ENCODE measurements at regions not wholly inside any gene's neighbourhood (a gene's known extent, or its start where the extent isn't known, plus 50 kb on each side); places are given as distances from the start of the nearest gene placed in this dataset.
A peak's percentile ranks its signal among the peaks of the same experiment; 100 is the strongest.
"Not testable (repeated sequence)": the region's sequence is repeated elsewhere in the genome, so short reads cannot be mapped to it uniquely, and the experiment has no call there.

DNA sequence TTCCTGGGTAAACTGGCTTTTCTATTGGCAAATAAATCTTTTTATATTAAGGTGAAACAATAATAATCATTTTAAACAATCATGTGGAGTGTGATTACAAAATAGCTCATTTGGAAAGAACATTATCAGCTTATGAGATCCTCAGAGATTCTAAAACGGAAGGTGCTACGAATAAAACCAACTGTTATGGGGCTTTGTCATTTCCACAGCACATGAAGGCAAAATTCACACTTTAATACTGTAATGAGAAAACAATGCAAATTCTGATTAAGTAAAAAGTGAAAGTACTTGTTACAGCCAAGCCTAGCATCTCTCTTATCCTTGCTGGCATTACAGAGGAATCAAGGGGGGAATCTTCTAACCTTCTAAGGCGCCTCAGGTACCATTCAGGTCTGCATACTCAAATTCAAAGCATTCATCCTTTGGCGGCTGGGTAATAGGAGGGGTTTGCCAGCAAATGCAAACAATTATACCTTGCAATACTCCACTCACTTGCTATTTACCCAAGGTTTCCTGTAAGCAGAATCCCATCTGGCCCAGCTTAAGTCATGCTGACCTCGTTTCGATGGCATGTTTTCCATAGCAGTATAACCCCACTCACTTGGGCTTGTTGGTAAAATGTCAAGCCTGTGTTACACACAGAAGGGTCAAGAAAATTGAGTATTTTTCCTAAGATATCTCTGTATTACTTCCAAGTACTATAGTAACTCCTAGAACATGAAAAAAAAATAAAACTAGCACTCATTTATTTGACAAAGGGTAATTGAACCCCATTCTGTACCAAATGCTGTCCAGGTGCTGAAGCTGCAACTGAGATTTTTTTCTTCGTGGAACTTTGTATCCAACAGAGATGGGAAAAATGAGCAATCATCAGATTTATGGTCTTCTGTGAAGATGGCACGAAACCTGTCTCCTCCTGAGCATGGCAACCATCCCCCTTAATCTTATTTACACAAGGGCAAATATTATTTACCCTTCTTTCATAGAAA lies 183.7 kb upstream of the LMCD1 start:
- no peak for DNase-seq

DNA sequence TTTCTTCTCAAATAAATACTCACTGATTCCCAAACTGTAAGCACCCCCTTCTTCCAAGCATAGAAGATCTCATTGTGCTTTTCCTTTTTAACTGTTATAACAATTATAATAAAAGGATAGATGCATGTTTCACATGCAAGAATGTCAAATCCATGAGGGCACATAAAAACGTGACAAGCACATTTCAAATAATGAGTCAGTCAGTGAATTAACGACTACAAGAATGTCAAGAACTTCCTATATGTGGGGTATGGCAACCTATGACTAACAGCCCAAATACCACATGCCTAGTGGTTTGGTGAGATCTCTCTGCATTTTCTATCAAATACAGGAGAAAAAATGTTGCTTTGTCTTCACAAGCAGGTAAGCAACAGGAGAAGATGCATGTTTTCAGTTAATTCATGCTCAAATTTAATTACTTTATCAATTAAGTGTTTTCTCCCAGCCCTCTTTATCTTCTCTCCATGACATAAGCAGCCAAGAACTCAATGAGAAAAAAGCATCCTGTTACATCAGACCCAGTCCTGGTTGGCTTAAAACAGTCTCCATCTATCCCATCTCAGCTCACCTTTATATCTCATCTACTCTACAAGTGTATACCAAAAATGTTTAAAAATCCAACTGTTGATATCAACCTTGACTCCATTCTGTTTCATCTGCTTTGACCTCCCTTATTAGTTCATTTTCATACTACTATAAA lies 181.5 kb upstream of the LMCD1 start:
- peak in 1 of 5 donors; percentile 2 for DNase-seq

DNA sequence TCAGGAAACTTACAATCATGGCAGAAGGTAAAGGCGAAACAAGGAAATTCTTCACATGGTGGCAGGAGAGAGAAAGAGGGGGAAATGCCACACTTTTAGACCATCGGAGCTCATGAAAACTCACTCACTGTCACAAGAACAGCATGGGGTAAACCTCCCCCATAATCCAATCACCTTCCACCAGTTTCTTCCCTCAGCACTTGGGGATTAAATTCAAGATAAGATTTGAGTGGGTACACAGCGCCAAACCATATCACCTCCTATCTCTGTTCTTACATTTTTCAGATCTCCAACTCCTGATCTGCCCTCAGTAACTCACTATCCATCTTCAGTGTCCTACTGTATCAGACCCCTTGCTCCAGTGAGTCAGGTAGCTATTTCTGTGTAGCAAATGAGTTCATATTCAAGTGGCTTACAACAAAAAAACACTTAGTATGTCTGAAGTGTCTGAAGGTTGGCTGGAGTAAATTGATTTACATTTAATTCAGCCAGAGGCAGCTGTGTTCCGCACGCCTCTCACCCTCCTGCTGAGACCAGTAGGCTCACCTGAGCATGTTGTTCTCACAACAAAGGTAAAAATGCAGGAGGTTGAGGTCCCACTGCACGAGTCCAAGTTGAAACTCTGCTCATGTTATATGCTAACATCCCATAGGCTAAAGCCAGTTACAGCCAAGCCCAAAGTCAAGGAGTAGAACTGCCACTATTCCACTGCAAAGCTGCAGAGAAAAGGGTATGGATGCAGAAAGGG lies 180.7 kb upstream of the LMCD1 start:
- no peak for DNase-seq

DNA sequence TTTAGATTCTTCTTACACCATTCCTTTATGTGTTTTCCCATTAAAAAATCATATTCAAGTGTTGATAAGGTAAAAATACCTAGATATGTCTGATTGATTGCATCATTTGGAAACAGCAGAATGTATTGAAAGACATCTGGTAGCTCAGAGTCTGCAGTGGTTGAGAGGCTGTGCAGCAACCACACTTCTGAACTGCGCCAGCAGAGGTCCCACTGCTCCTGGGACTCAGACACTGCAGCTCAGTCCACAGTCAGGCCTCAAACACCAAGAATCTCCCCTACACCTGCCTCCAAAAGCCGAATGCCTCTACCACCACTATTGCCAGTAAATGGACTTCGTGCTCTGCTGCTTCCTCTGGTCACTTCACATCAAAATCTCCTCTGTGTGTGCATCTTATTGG lies 176.9 kb upstream of the LMCD1 start:
- peak; percentile 11 to 48 (median 30) for DNase-seq

DNA sequence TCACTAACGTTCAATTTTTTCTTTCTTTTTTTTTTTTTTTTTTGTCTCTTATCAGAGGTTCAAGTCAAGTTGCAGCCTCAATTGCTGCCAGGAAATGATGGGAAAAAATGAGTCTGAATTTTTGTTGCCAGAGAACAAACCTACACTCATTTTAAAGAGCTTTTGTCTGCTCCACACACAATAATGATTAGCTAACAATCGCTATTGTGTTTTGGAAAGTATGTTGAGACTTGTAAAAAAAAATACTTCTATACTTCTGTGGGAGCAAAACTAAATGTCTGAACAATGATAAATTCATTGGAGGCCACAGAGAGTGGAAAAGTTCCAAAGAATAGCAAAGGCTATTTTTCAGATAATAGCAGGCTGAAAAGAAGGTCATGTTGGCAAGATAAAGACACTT lies 176.3 kb upstream of the LMCD1 start:
- no peak for DNase-seq

DNA sequence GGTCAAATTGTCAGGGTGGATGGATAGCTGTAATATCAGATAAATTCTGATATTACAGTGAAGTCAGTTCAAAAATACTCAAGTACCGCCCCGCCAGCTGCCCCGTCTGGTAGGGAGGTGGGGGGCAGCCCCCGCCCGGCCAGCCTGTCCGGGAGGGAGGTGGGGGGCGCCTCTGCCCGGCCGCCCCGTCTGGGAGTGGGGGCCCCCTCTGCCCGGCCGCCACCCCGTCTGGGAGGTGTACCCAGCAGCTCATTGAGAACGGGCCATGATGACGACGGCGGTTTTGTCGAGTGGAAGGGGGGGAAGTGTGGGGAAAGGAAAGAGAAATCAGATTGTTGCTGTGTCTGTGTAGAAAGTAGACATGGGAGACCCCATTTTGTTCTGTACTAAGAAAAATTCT lies 175.8 kb upstream of the LMCD1 start:
- not testable (repeated sequence) for DNase-seq

DNA sequence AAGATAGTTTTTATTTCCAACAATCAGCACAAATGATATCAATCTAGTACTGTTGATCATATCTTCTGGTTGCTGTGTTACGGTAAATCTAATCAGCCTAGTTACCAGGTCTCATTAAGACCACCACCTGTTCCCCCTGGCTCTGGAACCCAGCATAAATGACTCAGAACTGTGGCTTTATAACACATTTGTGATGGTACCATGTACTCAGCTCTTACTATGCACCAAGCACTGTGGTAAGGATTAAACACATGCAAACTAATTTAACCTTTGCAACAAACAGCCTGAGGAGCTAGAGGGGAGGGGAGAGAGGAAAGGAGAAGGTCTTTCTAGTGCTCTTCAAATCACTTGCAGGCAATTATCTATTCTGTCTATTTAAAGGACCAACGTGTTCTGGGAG lies 173.9 kb upstream of the LMCD1 start:
- no peak for DNase-seq

DNA sequence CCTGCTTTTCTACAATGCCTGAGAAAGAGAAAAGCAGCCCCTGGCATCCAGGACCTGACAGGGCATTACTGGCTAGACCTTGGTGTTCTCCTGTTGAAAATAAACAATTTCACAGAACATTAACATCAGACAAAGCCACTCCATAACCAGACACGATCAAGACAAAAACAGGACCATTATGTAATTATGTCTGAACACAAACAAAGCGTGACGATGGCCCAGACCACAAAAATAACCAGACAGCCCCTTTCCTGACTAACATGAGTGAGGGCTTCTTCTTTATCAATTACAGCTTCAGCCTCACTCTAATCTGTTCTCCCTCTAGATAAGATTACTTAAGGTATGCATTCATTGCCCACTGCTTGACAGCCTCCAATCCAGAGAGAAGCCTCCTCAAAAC lies 172.7 kb upstream of the LMCD1 start:
- no peak for DNase-seq

DNA sequence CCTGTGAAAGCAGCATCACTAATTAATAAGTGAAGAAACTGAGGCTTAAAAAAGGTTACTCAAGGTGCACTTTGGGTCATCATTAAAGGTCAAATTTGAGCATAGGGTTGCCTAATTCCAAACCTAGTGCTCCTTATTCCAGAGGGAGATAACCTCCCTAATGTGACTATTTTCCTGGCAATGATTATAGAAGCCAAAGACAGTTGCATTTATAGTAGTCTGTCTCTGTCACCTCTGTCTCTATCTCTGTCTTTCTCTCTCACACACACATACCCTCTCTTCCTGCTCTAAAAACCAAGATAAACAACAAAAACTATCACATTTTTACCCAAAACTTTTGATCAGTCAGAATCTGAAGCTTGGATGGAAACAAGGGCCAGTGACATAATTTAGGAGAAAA lies 172.0 kb upstream of the LMCD1 start:
- DNase-seq = no peak

DNA sequence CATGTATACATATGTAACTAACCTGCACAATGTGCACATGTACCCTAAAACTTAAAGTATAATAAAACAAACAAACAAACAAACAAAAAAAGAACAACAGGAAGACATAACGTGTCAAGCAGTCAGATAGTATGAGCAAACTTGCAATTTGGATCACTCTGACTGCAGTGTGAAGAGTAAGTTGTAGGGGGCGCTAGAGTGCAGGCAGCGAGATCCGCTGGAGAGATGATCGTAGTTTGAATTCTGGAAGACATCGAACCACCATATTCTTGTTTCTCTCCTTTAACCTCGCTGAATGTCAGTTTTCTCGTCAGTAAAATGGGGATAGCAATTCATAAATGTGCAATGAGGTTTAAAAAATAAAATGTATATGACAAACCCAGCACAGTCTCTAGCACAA lies 165.2 kb upstream of the LMCD1 start:
- DNase-seq = no peak

DNA sequence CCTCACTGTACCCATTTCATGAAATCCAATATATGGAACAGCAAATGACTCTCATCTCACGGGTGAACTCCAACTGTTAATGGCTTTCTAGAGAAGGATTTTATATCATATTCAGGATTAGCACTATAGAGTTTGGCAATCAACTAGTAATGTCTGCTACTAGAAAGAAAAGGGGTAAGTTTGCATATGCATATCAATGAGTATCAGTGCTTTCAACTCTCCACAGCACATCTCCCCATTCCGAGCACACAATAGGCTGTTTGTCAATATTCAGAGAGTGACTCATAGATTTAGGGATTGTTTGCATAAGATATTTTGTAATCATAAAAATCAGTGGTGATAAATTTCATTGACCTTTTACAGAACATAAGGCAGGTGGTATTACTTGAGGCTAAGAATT lies 163.2 kb upstream of the LMCD1 start:
- DNase-seq = no peak

DNA sequence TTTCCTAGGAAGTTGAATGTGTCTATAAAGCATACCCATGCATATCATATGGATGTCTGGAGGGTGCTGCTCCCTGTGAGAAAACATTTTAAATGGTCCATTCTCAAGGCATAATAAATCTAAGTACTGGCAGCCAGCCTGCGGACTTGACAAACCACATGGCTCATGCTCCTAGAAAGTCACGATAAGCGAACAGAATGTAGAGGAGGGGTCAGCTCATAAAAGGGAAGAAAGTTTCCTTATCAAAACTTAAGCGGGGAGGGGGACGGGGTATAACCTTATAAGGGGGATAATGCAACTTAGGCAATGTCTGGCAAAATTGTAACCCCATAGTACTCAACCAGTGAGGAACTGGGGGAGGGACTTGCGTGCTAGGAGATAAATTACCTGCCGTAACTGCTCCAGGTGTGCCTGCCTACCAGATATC lies 159.8 kb upstream of the LMCD1 start:
- no peak for DNase-seq

DNA sequence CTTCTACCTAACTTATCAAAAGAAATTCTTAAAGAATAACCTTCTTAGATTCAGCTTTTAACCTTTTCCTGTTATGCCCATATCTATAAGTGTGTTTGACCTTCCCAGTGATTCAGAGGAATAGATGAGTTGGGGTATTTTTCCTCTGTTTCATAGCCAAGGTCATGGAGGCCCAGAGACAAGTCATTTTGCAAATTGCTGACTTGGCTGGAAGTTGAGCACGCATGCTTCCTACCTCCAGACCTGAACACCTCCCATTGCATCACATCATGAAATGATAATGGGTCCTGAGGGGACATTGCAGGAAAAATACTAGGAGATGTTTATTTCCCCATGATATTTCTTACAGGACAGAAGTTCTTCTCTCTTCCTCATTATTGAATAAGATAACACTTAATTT lies 158.6 kb upstream of the LMCD1 start:
- DNase-seq = no peak

DNA sequence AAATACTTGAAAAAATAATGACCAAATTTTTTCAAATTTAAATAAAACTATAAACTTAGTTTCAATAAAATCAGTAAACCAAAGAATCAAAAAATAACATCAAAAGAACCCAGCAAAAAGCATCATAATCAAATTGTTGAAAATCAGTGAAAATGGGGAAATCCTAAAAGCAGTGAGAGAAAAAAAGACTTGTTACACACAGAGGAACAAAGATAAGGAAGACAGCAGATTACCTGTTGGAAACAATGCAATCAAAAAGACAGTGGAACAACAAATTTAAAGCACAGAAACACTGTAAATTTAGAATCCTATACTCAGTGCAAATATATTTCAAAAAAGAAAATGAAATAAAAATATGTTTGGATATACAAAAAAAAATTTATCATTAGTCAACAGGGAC lies 156.2 kb upstream of the LMCD1 start:
- no peak for DNase-seq

DNA sequence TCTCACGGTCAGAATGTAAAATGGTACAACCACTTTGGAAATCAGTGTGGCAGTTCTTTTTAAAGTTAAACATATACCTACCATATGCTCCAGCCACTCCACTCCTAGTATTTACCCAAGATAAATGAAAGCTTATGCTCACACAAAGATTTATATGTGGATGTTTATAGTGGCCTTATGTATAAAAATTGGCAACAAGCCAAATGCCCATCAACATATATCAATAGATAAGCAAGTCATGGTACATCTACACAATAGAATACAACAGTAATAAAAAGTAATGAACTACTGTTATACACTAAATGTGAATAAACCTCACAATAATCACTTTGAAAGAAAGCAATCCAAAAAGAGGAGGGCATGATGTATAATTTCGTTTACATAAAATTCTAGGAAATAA lies 153.5 kb upstream of the LMCD1 start:
- no peak for DNase-seq

DNA sequence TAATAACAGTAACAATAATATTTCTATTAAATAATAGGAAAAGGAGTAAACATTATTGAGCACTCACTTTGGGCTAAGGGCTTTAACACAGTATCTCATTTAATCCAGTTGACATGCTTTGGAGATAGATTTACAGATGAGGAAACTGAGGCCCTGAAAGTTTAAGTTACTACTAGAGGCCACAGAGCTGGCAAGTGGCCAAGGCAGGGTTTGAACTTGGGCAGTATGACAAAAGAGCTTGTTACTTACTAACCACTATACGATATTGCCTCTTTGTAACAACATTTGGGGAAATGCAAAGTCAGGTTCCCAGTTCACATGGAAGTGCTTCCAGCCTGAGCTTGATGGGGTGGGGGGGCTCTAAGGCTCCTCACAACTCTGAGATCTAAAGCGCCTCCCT lies 149.1 kb upstream of the LMCD1 start:
- DNase-seq = no peak

DNA sequence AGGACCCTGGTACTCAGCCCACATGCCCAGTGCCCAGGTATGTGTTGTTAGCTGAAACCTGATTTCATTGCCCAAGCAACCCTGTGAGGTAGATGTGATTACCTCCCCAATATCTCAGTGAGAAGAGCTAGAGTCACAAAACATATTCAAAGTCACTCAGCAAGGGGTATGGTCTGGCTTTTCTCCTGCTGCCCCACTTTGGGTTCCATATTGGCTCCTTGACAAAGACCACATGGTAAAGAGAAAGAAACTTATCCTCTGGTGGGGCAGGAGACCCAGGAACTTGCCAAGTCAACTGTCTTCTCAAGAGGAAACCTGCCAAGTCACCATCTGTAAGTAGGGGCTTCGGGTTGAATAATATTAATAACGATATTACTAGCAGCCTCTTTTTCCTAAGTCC lies 148.3 kb upstream of the LMCD1 start:
- no peak for DNase-seq

DNA sequence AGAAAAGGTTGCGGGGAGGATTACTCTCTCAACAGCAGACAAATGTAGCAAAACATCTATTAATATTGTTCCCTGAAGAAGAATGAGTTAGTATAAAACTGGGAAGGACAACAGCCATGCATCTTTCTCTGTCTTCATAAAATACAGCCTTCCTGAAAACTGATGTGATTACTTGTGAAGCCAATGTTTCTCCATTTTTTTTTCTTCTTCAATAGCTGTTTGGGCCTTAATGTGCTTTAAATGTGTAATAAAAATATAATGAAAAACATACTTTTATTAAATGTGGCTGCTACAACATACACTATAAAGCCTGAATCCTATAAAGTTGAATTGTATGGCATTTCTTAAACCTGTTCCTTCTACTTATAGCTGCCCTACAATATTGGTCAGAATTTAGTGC lies 146.3 kb upstream of the LMCD1 start:
- no peak for DNase-seq

DNA sequence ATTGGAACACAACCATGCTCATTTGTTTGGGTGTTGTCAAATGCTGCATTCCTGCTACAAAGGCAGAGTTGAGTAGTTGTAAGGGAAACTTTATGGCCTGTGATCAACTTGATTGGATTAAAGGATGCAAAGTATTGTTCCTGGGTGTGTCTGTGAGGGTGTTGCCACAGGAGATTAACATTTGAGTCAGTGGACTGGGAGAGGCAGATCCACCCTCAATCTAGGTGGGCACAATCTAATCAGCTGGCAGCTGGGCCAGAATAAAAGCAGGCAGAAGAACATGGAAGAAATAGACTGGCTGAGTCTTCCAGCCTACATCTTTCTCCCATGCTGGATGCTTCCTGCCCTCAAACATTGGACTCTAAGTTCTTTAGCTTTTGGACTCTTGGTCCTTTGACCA lies 145.6 kb upstream of the LMCD1 start:
- DNase-seq = not testable (repeated sequence)

DNA sequence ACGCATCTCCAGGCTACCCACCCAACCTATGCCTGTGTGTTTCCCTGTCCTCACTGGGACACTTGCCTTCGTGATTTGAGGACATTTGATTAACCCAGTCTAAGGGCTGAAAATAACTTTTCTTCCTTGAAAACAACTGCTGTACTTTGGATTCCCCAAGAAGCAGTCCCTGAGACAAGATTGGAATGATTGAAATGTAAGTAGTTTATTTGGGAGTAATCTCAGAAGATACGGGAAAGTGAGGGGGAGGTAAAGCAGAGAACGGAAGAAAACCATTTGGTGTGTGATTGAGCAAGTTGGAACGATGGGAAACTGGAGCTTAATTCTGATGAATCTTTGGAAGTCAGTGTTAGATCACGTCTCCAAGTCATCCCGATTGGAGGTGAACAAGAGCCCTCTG lies 143.8 kb upstream of the LMCD1 start:
- DNase-seq = no peak

DNA sequence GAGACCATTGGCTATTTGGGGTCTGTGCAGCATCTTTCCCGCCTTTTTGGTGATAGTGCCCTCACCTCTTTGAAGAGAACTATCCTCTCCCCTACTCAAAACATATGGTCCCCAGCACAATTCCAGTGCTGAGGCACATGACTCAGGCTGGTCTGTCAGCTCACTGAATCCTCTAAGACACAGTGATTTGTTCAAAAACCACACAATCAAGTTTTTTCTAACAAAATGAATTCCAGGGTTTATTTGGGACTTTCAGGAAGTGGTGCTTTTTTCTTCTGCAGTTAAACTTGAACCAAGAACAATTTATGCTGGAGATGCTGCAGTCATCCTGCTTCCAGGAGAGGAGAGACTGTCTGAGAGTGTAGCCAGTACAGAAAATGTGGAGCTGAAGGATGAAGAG lies 142.5 kb upstream of the LMCD1 start:
- no peak for DNase-seq

DNA sequence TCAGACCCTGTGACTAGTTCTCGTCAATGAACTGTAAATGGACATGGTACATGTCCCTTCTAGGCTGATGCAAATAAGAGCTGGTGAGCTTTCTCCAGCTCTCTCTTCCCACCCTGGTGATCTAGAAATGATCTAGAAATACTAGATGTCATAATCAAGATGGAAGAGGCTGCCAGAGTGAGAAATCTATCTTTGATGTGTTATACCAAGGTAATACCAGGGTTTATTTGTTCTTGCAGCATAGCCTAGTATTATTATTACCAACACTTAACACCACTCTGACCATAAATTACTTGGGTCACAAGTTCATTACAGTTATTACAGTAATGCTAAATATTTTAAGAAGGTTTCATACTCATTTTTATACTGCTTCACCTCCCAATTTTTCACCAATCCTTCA lies 138.4 kb upstream of the LMCD1 start:
- DNase-seq = no peak

DNA sequence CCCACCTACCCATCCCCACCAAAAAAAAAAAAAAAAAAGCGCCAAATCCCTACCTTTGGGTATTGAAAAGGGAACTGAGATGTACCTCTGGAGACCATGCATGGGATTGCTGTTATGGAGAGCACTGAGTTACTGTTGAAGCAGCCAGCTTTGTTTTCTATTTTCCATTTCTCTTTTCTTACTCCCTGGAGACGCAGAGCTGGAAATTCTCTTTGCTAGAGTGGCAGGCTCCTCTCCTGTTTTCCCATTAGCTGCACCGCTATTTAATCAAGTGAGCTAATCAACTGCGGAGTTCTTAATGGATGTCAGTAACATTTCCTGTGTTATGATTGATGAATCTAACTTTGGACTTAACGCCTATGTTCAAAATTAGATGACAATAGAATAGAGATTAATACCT lies 136.1 kb upstream of the LMCD1 start:
- no peak for DNase-seq
